ENCODE measurements at regions not wholly inside any gene's neighbourhood (a gene's known extent, or its start where the extent isn't known, plus 50 kb on each side); places are given as distances from the start of the nearest gene placed in this dataset.

DNA sequence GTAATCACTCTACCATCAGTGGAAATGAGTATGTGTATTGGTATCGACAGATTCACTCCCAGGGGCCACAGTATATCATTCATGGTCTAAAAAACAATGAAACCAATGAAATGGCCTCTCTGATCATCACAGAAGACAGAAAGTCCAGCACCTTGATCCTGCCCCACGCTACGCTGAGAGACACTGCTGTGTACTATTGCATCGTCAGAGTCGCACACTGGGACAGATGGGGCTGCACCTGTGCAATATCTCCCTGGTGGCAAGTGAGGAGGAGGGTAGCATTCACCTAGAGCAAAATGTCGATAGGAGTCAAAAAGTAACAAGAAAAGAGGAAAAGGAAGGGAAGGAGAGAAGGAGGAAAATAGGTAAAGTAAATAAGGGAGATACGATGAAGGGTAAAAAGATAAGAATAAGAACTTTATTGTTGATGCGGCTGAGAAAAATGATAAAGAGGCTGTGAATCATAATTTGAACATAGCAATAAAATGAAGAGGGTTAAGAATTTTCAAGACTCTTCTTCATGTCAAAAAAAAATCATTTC, 450.5 kb upstream of the OR4E1 start:
- H3K9me3 Mint-ChIP-seq = peaks cover under 1% of the 10 kb centered on the region
- H3K27me3 Mint-ChIP-seq (ENCODE audit: low read depth) = peaks cover 52% of the 10 kb centered on the region
- TF ChIP-seq, protein P1, sequence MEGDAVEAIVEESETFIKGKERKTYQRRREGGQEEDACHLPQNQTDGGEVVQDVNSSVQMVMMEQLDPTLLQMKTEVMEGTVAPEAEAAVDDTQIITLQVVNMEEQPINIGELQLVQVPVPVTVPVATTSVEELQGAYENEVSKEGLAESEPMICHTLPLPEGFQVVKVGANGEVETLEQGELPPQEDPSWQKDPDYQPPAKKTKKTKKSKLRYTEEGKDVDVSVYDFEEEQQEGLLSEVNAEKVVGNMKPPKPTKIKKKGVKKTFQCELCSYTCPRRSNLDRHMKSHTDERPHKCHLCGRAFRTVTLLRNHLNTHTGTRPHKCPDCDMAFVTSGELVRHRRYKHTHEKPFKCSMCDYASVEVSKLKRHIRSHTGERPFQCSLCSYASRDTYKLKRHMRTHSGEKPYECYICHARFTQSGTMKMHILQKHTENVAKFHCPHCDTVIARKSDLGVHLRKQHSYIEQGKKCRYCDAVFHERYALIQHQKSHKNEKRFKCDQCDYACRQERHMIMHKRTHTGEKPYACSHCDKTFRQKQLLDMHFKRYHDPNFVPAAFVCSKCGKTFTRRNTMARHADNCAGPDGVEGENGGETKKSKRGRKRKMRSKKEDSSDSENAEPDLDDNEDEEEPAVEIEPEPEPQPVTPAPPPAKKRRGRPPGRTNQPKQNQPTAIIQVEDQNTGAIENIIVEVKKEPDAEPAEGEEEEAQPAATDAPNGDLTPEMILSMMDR (conservative IDR thresholded peaks at IDR 0.05) = no peak
- no peak for DNase-seq (ENCODE audit: low read depth, low spot score)
- no peak overlapping the region for H3K4me3 Mint-ChIP-seq
- no peaks in the 10 kb centered on the region for H3K4me1 Mint-ChIP-seq
- no peak overlapping the region for H3K27ac Mint-ChIP-seq (ENCODE audit: unreplicated experiment)
- H3K36me3 Mint-ChIP-seq (ENCODE audit: low read depth) = no peaks in the 10 kb centered on the region

DNA sequence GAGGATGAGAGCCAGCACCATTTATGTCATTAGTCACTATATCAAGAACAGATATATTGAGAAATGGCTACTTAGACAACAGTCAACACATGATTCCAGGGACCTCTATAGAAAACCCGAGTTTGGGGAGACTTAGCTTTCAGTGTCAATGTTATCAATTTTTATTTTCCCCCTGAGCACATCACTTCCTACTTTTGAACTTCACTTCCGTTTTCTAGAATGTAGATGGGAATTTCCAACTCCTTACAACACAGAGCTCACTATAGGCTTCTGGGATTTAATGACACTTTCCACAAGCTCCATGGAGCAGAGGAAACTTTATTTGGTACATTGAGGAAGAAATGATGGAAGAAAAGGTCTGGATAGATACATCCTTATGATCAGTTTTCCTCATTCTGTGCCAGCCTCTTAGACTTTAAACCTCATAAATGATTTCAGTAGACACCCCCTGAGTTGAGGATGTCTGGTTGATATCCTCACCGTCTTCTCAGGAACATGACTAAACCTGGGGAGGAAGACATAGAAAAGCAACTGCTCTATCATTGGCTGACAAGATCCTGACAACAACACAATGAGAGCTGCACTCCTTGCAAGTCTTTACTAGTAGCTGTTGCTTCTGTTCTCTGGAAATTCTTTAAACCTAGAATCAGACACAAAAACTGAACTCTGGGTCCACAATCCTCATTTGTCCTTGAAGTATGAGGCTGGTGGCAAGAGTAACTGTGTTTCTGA, 449.4 kb upstream of the OR4E1 start:
- TF ChIP-seq, protein P1 (conservative IDR thresholded peaks at IDR 0.05) = no peak
- no peak overlapping the region for H3K27ac Mint-ChIP-seq (ENCODE audit: unreplicated experiment)
- H3K36me3 Mint-ChIP-seq (ENCODE audit: low read depth) = no peaks in the 10 kb centered on the region
- H3K27me3 Mint-ChIP-seq (ENCODE audit: low read depth) = peaks cover 59% of the 10 kb centered on the region
- no peak for DNase-seq (ENCODE audit: low read depth, low spot score)
- H3K9me3 Mint-ChIP-seq = no peaks in the 10 kb centered on the region
- no peaks in the 10 kb centered on the region for H3K4me1 Mint-ChIP-seq
- H3K4me3 Mint-ChIP-seq = no peak overlapping the region

DNA sequence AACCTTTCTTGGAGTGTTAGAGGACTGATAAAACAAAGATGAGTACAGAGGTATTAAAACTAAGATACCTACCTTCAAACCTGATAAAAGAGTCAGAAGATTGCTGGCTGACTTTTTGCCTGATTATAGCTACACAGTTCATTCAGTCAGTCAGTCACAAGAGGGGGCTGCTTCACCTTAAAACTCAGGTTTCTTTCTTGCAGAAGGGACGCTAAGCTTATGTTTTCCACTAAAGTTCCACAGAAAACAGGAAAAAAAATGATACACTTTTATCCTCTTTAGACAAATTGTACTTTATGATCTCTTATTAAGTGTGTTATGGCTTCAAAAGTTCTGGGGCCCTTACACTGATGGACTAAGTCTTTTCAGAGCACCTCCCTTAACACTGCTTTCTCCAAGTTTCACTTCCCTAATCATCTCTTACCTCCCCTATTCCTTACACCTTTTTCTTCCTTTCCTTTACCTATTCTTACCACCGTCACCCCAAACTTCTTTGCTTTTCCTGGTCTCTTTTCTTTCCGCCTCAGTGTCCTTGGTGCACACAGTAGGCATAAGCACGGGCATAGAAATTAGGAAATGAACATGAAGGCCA, 448.7 kb upstream of the OR4E1 start:
- TF ChIP-seq, protein P1 (conservative IDR thresholded peaks at IDR 0.05) = peak; percentile 58
- Mint-ChIP-seq H3K27me3 (ENCODE audit: low read depth) (peaks cover 64% of the 10 kb centered on the region), H3K27ac (ENCODE audit: unreplicated experiment) (no peak overlapping the region), H3K9me3 (no peaks in the 10 kb centered on the region), H3K4me1 (no peaks in the 10 kb centered on the region), H3K36me3 (ENCODE audit: low read depth) (no peaks in the 10 kb centered on the region), H3K4me3 (no peak overlapping the region)
- no peak for DNase-seq (ENCODE audit: low read depth, low spot score)

DNA sequence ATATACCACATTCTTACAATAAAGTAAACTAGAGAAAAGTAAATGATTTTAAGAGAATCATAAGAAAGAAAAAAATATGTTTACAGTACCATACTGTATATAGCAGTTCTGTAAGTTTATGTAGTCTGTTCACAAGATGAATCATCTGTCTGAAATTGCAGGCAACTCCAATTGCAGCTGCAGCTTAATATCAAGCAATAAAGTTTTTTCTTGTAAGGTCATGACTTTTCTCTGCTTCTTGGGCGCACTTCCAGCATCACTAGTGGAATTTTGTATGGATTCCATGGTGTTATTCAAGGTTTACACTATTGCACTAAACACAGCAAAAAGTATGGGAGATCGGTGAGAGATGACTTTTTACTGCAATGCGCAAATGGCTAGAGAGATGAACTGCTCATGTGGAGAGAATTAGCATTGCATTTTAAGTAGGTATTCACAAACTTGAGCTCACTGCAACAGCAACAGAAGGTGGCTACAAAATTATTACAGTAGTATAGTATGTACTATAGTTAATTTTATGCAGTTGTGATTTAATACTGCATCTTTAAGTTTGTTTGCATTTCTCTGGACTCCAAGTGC, 445.4 kb upstream of the OR4E1 start:
- TF ChIP-seq, protein P1 (conservative IDR thresholded peaks at IDR 0.05) = no peak
- Mint-ChIP-seq H3K4me3 (no peak overlapping the region), H3K27ac (ENCODE audit: unreplicated experiment) (no peak overlapping the region), H3K4me1 (no peaks in the 10 kb centered on the region), H3K9me3 (no peaks in the 10 kb centered on the region), H3K27me3 (ENCODE audit: low read depth) (peaks cover 75% of the 10 kb centered on the region), H3K36me3 (ENCODE audit: low read depth) (no peaks in the 10 kb centered on the region)
- no peak for DNase-seq (ENCODE audit: low read depth, low spot score)

DNA sequence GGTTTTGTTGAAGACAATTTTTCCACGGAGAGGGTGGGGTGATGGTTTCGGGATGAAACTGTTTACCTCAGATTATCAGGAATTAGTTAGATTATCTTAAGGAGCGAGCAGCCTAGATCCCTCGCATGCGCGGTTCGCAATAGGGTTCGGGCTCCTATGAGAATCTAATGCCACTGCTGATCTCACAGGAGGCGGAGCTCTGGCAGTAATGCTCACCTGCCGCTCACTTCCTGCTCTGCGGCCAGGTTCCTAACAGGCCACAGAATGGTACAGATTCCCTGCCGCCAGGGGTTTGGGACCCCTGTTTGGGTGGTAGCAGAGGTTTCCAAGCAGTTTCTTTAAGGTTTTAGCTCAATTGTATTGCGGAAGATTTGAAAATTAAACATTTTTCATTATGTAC, 439.8 kb upstream of the OR4E1 start:
- Mint-ChIP-seq H3K27me3 (ENCODE audit: low read depth) (peaks cover 51% of the 10 kb centered on the region), H3K36me3 (ENCODE audit: low read depth) (no peaks in the 10 kb centered on the region), H3K4me1 (no peaks in the 10 kb centered on the region), H3K9me3 (no peaks in the 10 kb centered on the region), H3K4me3 (no peak overlapping the region), H3K27ac (ENCODE audit: unreplicated experiment) (no peak overlapping the region)
- no peak for DNase-seq (ENCODE audit: low read depth, low spot score)
- TF ChIP-seq, protein P1 (conservative IDR thresholded peaks at IDR 0.05) = no peak

Data from neural crest cell (in vitro differentiated cells).